Endothelial cell (in vitro differentiated cells): ENCODE measurements at regions not wholly inside any gene's neighbourhood (a gene's known extent, or its start where the extent isn't known, plus 50 kb on each side); places are given as distances from the start of the nearest gene placed in this dataset.
"Not testable (repeated sequence)": the region's sequence is repeated elsewhere in the genome, so short reads cannot be mapped to it uniquely, and the experiment has no call there.

Source experiments
- DNase-seq: peaks from one replicate; pipeline ENCODE4 v3.0.0; 2021; ENCODE audit warnings: low spot score
- H3K27ac Mint-ChIP-seq: one replicate; pipeline ENCODE4 v1.8.0; 2021; ENCODE audit warnings: mixed read lengths, inconsistent platforms; ENCODE audit not compliant: unreplicated experiment
- H3K27me3 Mint-ChIP-seq: one replicate; pipeline ENCODE4 v1.8.0; 2021; ENCODE audit warnings: mild to moderate bottlenecking, moderate library complexity, mixed read lengths, inconsistent platforms; ENCODE audit not compliant: unreplicated experiment
- H3K36me3 Mint-ChIP-seq: one replicate; pipeline ENCODE4 v1.8.0; 2021; ENCODE audit warnings: mild to moderate bottlenecking, low read depth, mixed read lengths, inconsistent platforms; ENCODE audit not compliant: unreplicated experiment
- H3K4me1 Mint-ChIP-seq: one replicate; pipeline ENCODE4 v1.8.0; 2021; ENCODE audit warnings: mild to moderate bottlenecking, mixed read lengths, inconsistent platforms; ENCODE audit not compliant: unreplicated experiment
- H3K4me3 Mint-ChIP-seq: one replicate; pipeline ENCODE4 v1.8.0; 2021; ENCODE audit warnings: mild to moderate bottlenecking, mixed read lengths, inconsistent platforms; ENCODE audit not compliant: unreplicated experiment
- H3K9me3 Mint-ChIP-seq: one replicate; pipeline ENCODE4 v1.8.0; 2021; ENCODE audit warnings: mixed read lengths, inconsistent platforms; ENCODE audit not compliant: unreplicated experiment
- CTCF ChIP-seq: fragments of 200-600 bp; sonication (generic); IDR thresholded peaks from one replicate; pipeline ENCODE4 v1.5.0; 2021; ENCODE audit warnings: antibody characterized with exemption; ENCODE audit not compliant: unreplicated experiment

- no peak overlapping the region for H3K27ac Mint-ChIP-seq
- no peaks in the 10 kb centered on the region for H3K4me1 Mint-ChIP-seq
- H3K36me3 Mint-ChIP-seq: no peaks in the 10 kb centered on the region
- DNase-seq: no peak
- TF ChIP-seq CTCF: no peak
- H3K27me3 Mint-ChIP-seq: no peaks in the 10 kb centered on the region
- H3K9me3 Mint-ChIP-seq: no peaks in the 10 kb centered on the region
- H3K4me3 Mint-ChIP-seq: no peak overlapping the region
Observed at GRCh38 chr5:92248518-92248917, 865.4 kb upstream of the ARRDC3 start.

- no peak for TF ChIP-seq CTCF
- H3K36me3 Mint-ChIP-seq: no peaks in the 10 kb centered on the region
- H3K27me3 Mint-ChIP-seq: no peaks in the 10 kb centered on the region
- no peaks in the 10 kb centered on the region for H3K4me1 Mint-ChIP-seq
- H3K27ac Mint-ChIP-seq: no peak overlapping the region
- H3K4me3 Mint-ChIP-seq: no peak overlapping the region
- no peaks in the 10 kb centered on the region for H3K9me3 Mint-ChIP-seq
- DNase-seq: no peak
Observed at GRCh38 chr5:92242170-92242569, 859.1 kb upstream of the ARRDC3 start.

- H3K4me3 Mint-ChIP-seq: no peak overlapping the region
Observed at GRCh38 chr5:92237896-92238295, 854.8 kb upstream of the ARRDC3 start.

GRCh38 chr5:92222449-92222848 is 839.3 kb upstream of the ARRDC3 start:
- Mint-ChIP-seq H3K9me3 (peaks cover 4% of the 10 kb centered on the region), H3K36me3 (peaks cover 7% of the 10 kb centered on the region), H3K4me3 (no peak overlapping the region), H3K27me3 (no peaks in the 10 kb centered on the region), H3K27ac (no peak overlapping the region), H3K4me1 (no peaks in the 10 kb centered on the region)
- DNase-seq: no peak
- TF ChIP-seq CTCF: no peak

More at GRCh38 chr5:92237896-92238295, 854.8 kb upstream of the ARRDC3 start:
- H3K27ac Mint-ChIP-seq: no peak overlapping the region
- H3K9me3 Mint-ChIP-seq: no peaks in the 10 kb centered on the region
- H3K27me3 Mint-ChIP-seq: no peaks in the 10 kb centered on the region
- no peak for DNase-seq
- H3K4me1 Mint-ChIP-seq: no peaks in the 10 kb centered on the region
- H3K36me3 Mint-ChIP-seq: no peaks in the 10 kb centered on the region
- no peak for TF ChIP-seq CTCF

- not testable (repeated sequence) for H3K4me1 Mint-ChIP-seq, H3K36me3 Mint-ChIP-seq, H3K27me3 Mint-ChIP-seq, H3K9me3 Mint-ChIP-seq, DNase-seq, H3K4me3 Mint-ChIP-seq, H3K27ac Mint-ChIP-seq
Observed at GRCh38 chr5:92216852-92217251, 833.7 kb upstream of the ARRDC3 start.

- Mint-ChIP-seq H3K9me3 (peaks cover 7% of the 10 kb centered on the region), H3K36me3 (peaks cover 5% of the 10 kb centered on the region), H3K27me3 (no peaks in the 10 kb centered on the region), H3K27ac (no peak overlapping the region), H3K4me3 (no peak overlapping the region), H3K4me1 (no peaks in the 10 kb centered on the region)
- no peak for DNase-seq
- no peak for TF ChIP-seq CTCF
Observed at GRCh38 chr5:92215116-92215515, 832.0 kb upstream of the ARRDC3 start.
